Osteoblast (primary cell): ENCODE measurements at regions not wholly inside any gene's neighbourhood (a gene's known extent, or its start where the extent isn't known, plus 50 kb on each side); places are given as distances from the start of the nearest gene placed in this dataset.
A peak's percentile ranks its signal among the peaks of the same experiment; 100 is the strongest.
"Not testable (repeated sequence)": the region's sequence is repeated elsewhere in the genome, so short reads cannot be mapped to it uniquely, and the experiment has no call there.

ENCODE experiments used
- DNase-seq: peaks from one replicate; pipeline ENCODE4 v3.0.0; 2011; ENCODE audit warnings: low spot score, mixed read lengths; ENCODE audit not compliant: insufficient read length; ENCODE audit errors: missing footprints
- H2AFZ ChIP-seq: 2 replicates; pipeline ENCODE4 v1.6.0; 2011; ENCODE audit warnings: mild to moderate bottlenecking, low read length
- H3K27ac ChIP-seq: 2 replicates; pipeline ENCODE4 v1.5.1; 2011; ENCODE audit warnings: mild to moderate bottlenecking, low read depth, low read length, moderate library complexity
- H3K27me3 ChIP-seq: 2 replicates; pipeline ENCODE4 v1.6.0; 2012; ENCODE audit warnings: mild to moderate bottlenecking, control low read depth, inconsistent platforms, low read length, moderate library complexity; ENCODE audit not compliant: insufficient read depth
- H3K36me3 ChIP-seq: 2 replicates; pipeline ENCODE4 v1.5.1; 2011; ENCODE audit warnings: mild to moderate bottlenecking, low read length, control low read depth, moderate library complexity; ENCODE audit not compliant: insufficient read depth
- H3K4me1 ChIP-seq: 2 replicates; pipeline ENCODE4 v1.5.1; 2011; ENCODE audit warnings: mild to moderate bottlenecking, low read length, control low read depth, moderate library complexity; ENCODE audit not compliant: insufficient read depth
- H3K4me2 ChIP-seq: 2 replicates; pipeline ENCODE4 v1.6.0; 2011; ENCODE audit warnings: mild to moderate bottlenecking, low read length; ENCODE audit not compliant: insufficient read depth
- H3K4me3 ChIP-seq: fragments of 200-600 bp; sonication (generic); 3 replicates; pipeline ENCODE4 v1.5.1; 2012; ENCODE audit warnings: mild to moderate bottlenecking, low read length, inconsistent platforms; ENCODE audit not compliant: insufficient read depth
- H3K79me2 ChIP-seq: 2 replicates; pipeline ENCODE4 v1.6.0; 2012; ENCODE audit warnings: mild to moderate bottlenecking, low read length, control low read depth, inconsistent platforms; ENCODE audit not compliant: insufficient read depth
- H3K9me3 ChIP-seq: 2 replicates; pipeline ENCODE4 v1.5.1; 2011; ENCODE audit warnings: low read depth, low read length, control low read depth
- H4K20me1 ChIP-seq: 2 replicates; pipeline ENCODE4 v1.6.0; 2012; ENCODE audit warnings: mild to moderate bottlenecking, low read length, control low read depth; ENCODE audit not compliant: insufficient read depth
- CTCF ChIP-seq: IDR thresholded peaks from 2 replicates; pipeline ENCODE4 v1.5.1; 2011; ENCODE audit warnings: mild to moderate bottlenecking, low read depth, low read length, moderate library complexity; ENCODE audit errors: extremely low read depth

GRCh38 chrX:47746446-47746845 is 87.5 kb upstream of the UXT start:
- no peak overlapping the region for H3K4me3 ChIP-seq
- DNase-seq, result no peak
- peaks cover 7% of the 10 kb centered on the region for H3K27me3 ChIP-seq
- no peak for TF ChIP-seq CTCF
- no peak overlapping the region for H3K27ac ChIP-seq
- H4K20me1 ChIP-seq, result no peaks in the 10 kb centered on the region
- H3K4me1 ChIP-seq, result no peaks in the 10 kb centered on the region
- H2AFZ ChIP-seq, result no peak overlapping the region
- H3K79me2 ChIP-seq, result no peaks in the 10 kb centered on the region
- H3K36me3 ChIP-seq, result no peaks in the 10 kb centered on the region
- H3K9me3 ChIP-seq, result no peaks in the 10 kb centered on the region
- no peak overlapping the region for H3K4me2 ChIP-seq

DNA sequence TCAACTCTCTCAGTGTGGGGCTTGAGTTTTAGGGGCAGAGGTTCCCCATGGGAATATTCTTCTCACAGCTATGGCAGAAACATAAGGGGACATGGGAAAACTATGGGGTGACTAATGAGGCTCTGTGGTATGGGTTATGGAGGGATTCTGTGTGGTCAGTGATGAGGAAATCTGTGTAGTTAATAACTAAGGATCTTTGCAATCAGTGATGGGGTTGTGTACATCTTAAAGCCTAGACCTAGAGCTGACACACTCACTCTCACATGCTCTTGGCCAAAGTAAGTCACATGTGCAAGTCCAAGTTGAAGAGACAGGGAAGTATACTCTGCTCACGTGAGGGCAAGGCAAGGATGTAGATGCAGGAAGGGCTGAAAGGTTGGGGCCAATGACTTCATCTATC is 86.4 kb upstream of the UXT start:
- H3K4me2 ChIP-seq, result no peak overlapping the region
- peaks cover 5% of the 10 kb centered on the region for H3K27me3 ChIP-seq
- no peaks in the 10 kb centered on the region for H3K36me3 ChIP-seq
- no peaks in the 10 kb centered on the region for H3K9me3 ChIP-seq
- no peaks in the 10 kb centered on the region for H3K79me2 ChIP-seq
- H4K20me1 ChIP-seq, result no peaks in the 10 kb centered on the region
- H3K4me3 ChIP-seq, result no peak overlapping the region
- DNase-seq, result no peak
- H3K27ac ChIP-seq, result no peak overlapping the region
- no peak for TF ChIP-seq CTCF
- no peaks in the 10 kb centered on the region for H3K4me1 ChIP-seq
- no peak overlapping the region for H2AFZ ChIP-seq

- H3K4me3 ChIP-seq, result no peak overlapping the region
- TF ChIP-seq CTCF, result no peak
Measured at GRCh38 chrX:47743504-47743903, 84.5 kb upstream of the UXT start.

GRCh38 chrX:47738870-47739269 is 79.9 kb upstream of the UXT start:
- H3K4me2 ChIP-seq, result not testable (repeated sequence)

More at GRCh38 chrX:47743504-47743903, 84.5 kb upstream of the UXT start:
- no peaks in the 10 kb centered on the region for H3K9me3 ChIP-seq
- no peak overlapping the region for H2AFZ ChIP-seq
- H3K27ac ChIP-seq, result peak overlapping the region; percentile 40
- H3K4me1 ChIP-seq, result no peaks in the 10 kb centered on the region
- H3K27me3 ChIP-seq, result no peaks in the 10 kb centered on the region
- H3K79me2 ChIP-seq, result no peaks in the 10 kb centered on the region
- no peaks in the 10 kb centered on the region for H3K36me3 ChIP-seq
- DNase-seq, result peak; percentile 77
- no peak overlapping the region for H3K4me2 ChIP-seq
- no peaks in the 10 kb centered on the region for H4K20me1 ChIP-seq

GRCh38 chrX:47723689-47724088 is 64.7 kb upstream of the UXT start:
- Histone ChIP-seq H3K4me3 (no peak overlapping the region), H3K27me3 (peaks cover 2% of the 10 kb centered on the region), H3K4me2 (no peak overlapping the region), H3K79me2 (no peaks in the 10 kb centered on the region), H4K20me1 (no peaks in the 10 kb centered on the region), H3K9me3 (no peaks in the 10 kb centered on the region), H3K36me3 (no peaks in the 10 kb centered on the region), H3K4me1 (no peaks in the 10 kb centered on the region), H2AFZ (no peak overlapping the region), H3K27ac (no peak overlapping the region)
- DNase-seq, result peak; percentile 76
- peak; percentile 14 for TF ChIP-seq CTCF

More at GRCh38 chrX:47738870-47739269, 79.9 kb upstream of the UXT start:
- H3K27ac ChIP-seq, H2AFZ ChIP-seq, H3K9me3 ChIP-seq, H3K4me1 ChIP-seq, H3K27me3 ChIP-seq, H3K36me3 ChIP-seq, H3K79me2 ChIP-seq, H3K4me3 ChIP-seq, H4K20me1 ChIP-seq, DNase-seq: not testable (repeated sequence)
